Endothelial cell of umbilical vein (primary cell): ENCODE measurements at regions not wholly inside any gene's neighbourhood (a gene's known extent, or its start where the extent isn't known, plus 50 kb on each side); places are given as distances from the start of the nearest gene placed in this dataset.

Experiments used
- BruUV-seq: library from RNA; stranded (reverse); fragments of 400-500 nt; replicated peaks from 2 replicates; lab custom pipeline; 2021; lab: Mats Ljungman, UMichigan
- CTCF ChIA-PET: fragments of 300-600, 350-600 bp; sonication (Branson Sonifier 250); formaldehyde crosslinking; loops from one replicate; lab custom pipeline; 2021; ENCODE audit warnings: antibody characterized with exemption, inconsistent platforms; lab: Charles Lee
- POLR2A ChIA-PET: fragments of 300-600, 350-600 bp; sonication (Branson Sonifier 250); formaldehyde crosslinking; loops from one replicate; lab custom pipeline; 2021; ENCODE audit warnings: antibody characterized with exemption, inconsistent platforms; lab: Charles Lee
- DNase-seq: peaks from one replicate; pipeline ENCODE4 v3.0.0-alpha.2; 2011; ENCODE audit warnings: low read depth, low spot score
- FAIRE-seq: peaks from 2 replicates; lab custom pipeline; 2011; peaks lifted over from hg19 to GRCh38; lab: Jason Lieb, UNC
- H2AFZ ChIP-seq: 2 replicates; pipeline ENCODE4 v1.6.0; 2012; ENCODE audit warnings: low read depth, low read length, control low read depth, inconsistent platforms
- H3K27ac ChIP-seq: 2 replicates; pipeline ENCODE4 v1.5.1; 2011; ENCODE audit warnings: low read depth, mild to moderate bottlenecking, control low read depth, low read length, moderate library complexity; ENCODE audit not compliant: insufficient read depth
- H3K27me3 ChIP-seq, 2 experiments: 2 replicates each; pipeline versions ENCODE4 v1.6.0 to v1.6.1; 2011; ENCODE audit warnings: low read length in 2 of 2, mixed read lengths in 1 of 2; ENCODE audit not compliant: control insufficient read depth in 2 of 2, insufficient read depth in 2 of 2
- H3K36me3 ChIP-seq, 2 experiments: 2 replicates in 1 of 2; 3 replicates in 1 of 2; pipeline ENCODE4 v1.5.1; 2011; ENCODE audit warnings: low read length in 2 of 2, mild to moderate bottlenecking in 1 of 2, moderate library complexity in 1 of 2; ENCODE audit not compliant: control insufficient read depth in 2 of 2, insufficient read depth in 2 of 2; ENCODE audit errors: extremely low read depth in 1 of 2
- H3K4me1 ChIP-seq: 3 replicates; pipeline ENCODE4 v1.5.1; 2011; ENCODE audit warnings: mild to moderate bottlenecking, low read length; ENCODE audit not compliant: control insufficient read depth, insufficient read depth; ENCODE audit errors: extremely low read depth
- H3K4me2 ChIP-seq: 2 replicates; pipeline ENCODE4 v1.6.1; 2011; ENCODE audit warnings: low read length, control low read depth, mixed read lengths; ENCODE audit not compliant: insufficient read depth
- H3K4me3 ChIP-seq, 3 experiments: fragments of 200-600 bp in 1 of 3; sonication (generic), shearing (Covaris generic) in 1 of 3; replicated peaks in 1 of 3; 2 replicates each; pipeline ENCODE4 v1.5.1; 2011 to 2016; ENCODE audit warnings: control low read depth in 3 of 3, low read length in 3 of 3, mild to moderate bottlenecking in 2 of 3, inconsistent platforms in 1 of 3, low read depth in 1 of 3, moderate library complexity in 1 of 3; ENCODE audit not compliant: insufficient read depth in 1 of 3
- H3K79me2 ChIP-seq: 2 replicates; pipeline ENCODE4 v1.6.0; 2012; ENCODE audit warnings: low read length, inconsistent platforms; ENCODE audit not compliant: control insufficient read depth, insufficient read depth
- H3K9ac ChIP-seq: replicated peaks from 2 replicates; pipeline ENCODE3; 2011; ENCODE audit warnings: low read length, control low read depth; ENCODE audit not compliant: insufficient read depth; ENCODE audit errors: extremely low read depth
- H3K9me1 ChIP-seq: replicated peaks from 3 replicates; pipeline ENCODE4 v1.6.0; 2011; ENCODE audit warnings: mild to moderate bottlenecking, low read length; ENCODE audit not compliant: control insufficient read depth, insufficient read depth; ENCODE audit errors: extremely low read depth
- H3K9me3 ChIP-seq: replicated peaks from 2 replicates; pipeline ENCODE4 v1.5.1; 2012; ENCODE audit warnings: low read length, inconsistent platforms; ENCODE audit not compliant: control insufficient read depth, insufficient read depth
- H4K20me1 ChIP-seq: replicated peaks from 2 replicates; pipeline ENCODE3; 2011; ENCODE audit warnings: mild to moderate bottlenecking, low read length; ENCODE audit not compliant: control insufficient read depth, insufficient read depth; ENCODE audit errors: extremely low read depth
- EZH2 ChIP-seq: IDR thresholded peaks from 2 replicates; pipeline ENCODE4 v1.6.1; 2012; ENCODE audit warnings: borderline replicate concordance, low read depth, mild to moderate bottlenecking, moderate library complexity, low read length, inconsistent platforms; ENCODE audit not compliant: severe bottlenecking
- FOS ChIP-seq: IDR thresholded peaks from 2 replicates; pipeline ENCODE4 v1.6.1; 2011; ENCODE audit warnings: mild to moderate bottlenecking, low read length, moderate library complexity, borderline replicate concordance; ENCODE audit not compliant: insufficient read depth
- GATA2 ChIP-seq: IDR thresholded peaks from 2 replicates; pipeline ENCODE4 v1.7.0; 2011; ENCODE audit warnings: low read depth, mild to moderate bottlenecking, moderate library complexity, mixed read lengths, low read length; ENCODE audit not compliant: insufficient read length, insufficient read depth
- JUN ChIP-seq: IDR thresholded peaks from 2 replicates; pipeline ENCODE4 v1.6.1; 2011; ENCODE audit warnings: borderline replicate concordance, low read depth; ENCODE audit not compliant: insufficient read length, insufficient read depth
- MAX ChIP-seq: IDR thresholded peaks from 2 replicates; pipeline ENCODE4 v1.6.1; 2011; ENCODE audit not compliant: insufficient read depth, insufficient read length
- MYC ChIP-seq: IDR thresholded peaks from one replicate; pipeline ENCODE4 v1.6.1; 2011; ENCODE audit warnings: mild to moderate bottlenecking, low read depth, low read length
- POLR2A ChIP-seq: IDR thresholded peaks from 2 replicates; pipeline ENCODE4 v1.6.1; 2012; ENCODE audit warnings: low read depth, mild to moderate bottlenecking, control low read depth, low read length
- POLR2AphosphoS5 ChIP-seq: IDR thresholded peaks from 2 replicates; pipeline ENCODE4 v1.6.1; 2012; ENCODE audit warnings: low read depth, mild to moderate bottlenecking, control low read depth, low read length, moderate library complexity; ENCODE audit not compliant: insufficient read depth
- dilution Hi-C: fragments of 300-500 bp; cut with MboI; formaldehyde crosslinking; loops from one replicate; pipeline ENCODE4 v1.15.0; 2019; ENCODE audit warnings: low sequenced_read_pairs; ENCODE audit not compliant: extremely low pct_ligation_motif_present
- intact Hi-C: fragments of 100-400 bp; cut with micrococcal nuclease; formaldehyde crosslinking; loops from one replicate; pipeline ENCODE4 v1.10.0; 2022
- TF ChIP-seq, protein P1 (sequence below), 2 donors: IDR thresholded peaks; 1 replicate in 1 of 2; 2 replicates in 1 of 2; pipeline ENCODE4 v1.5.1; 2011; ENCODE audit warnings: low read length in 2 of 2, mild to moderate bottlenecking in 2 of 2, moderate library complexity in 2 of 2, control low read depth in 1 of 2, inconsistent platforms in 1 of 2, low read depth in 1 of 2; ENCODE audit not compliant: insufficient read depth in 1 of 2; ENCODE audit errors: extremely low read depth in 1 of 2

DNA sequence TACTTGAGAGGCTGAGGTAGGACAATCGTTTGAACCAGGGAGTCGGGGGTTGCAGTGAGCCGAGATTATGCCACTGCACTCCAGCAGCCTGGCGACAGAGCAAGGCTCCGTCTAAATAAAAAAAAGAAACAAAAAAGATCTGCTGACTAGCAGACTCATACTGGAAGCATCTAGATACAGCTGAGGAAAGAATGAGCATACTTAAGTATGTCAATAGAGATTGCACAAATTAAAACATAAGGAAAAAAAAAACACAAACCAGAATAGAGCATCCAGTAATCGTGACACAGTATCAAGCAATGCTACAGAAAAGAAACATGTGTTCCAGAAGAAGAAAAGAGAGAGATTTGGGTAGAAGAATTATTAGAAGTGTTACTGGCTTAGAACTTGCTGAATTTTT is 105.5 kb upstream of the SPOCK3 start:
- Histone ChIP-seq H3K9me1 (no peaks in the 10 kb centered on the region), H3K9me3 (no peaks in the 10 kb centered on the region), H3K79me2 (no peaks in the 10 kb centered on the region), H3K4me2 (no peak overlapping the region), H3K27me3 (no peaks in the 10 kb centered on the region), H3K4me3 (no peak overlapping the region), H3K4me1 (no peaks in the 10 kb centered on the region), H3K27ac (no peak overlapping the region), H3K9ac (no peak overlapping the region), H3K36me3 (no peaks in the 10 kb centered on the region), H2AFZ (no peak overlapping the region), H4K20me1 (no peaks in the 10 kb centered on the region)
- DNase-seq, result no peak
- POLR2A ChIA-PET, result no interaction called here
- intact Hi-C loops, result no loop called here
- dilution Hi-C loops, result no loop called here
- FAIRE-seq, result no peak
- TF ChIP-seq JUN (no peak), EZH2 (no peak), POLR2AphosphoS5 (no peak), MAX (no peak), POLR2A (no peak), MYC (no peak), FOS (no peak), GATA2 (no peak)
- TF ChIP-seq, protein P1, sequence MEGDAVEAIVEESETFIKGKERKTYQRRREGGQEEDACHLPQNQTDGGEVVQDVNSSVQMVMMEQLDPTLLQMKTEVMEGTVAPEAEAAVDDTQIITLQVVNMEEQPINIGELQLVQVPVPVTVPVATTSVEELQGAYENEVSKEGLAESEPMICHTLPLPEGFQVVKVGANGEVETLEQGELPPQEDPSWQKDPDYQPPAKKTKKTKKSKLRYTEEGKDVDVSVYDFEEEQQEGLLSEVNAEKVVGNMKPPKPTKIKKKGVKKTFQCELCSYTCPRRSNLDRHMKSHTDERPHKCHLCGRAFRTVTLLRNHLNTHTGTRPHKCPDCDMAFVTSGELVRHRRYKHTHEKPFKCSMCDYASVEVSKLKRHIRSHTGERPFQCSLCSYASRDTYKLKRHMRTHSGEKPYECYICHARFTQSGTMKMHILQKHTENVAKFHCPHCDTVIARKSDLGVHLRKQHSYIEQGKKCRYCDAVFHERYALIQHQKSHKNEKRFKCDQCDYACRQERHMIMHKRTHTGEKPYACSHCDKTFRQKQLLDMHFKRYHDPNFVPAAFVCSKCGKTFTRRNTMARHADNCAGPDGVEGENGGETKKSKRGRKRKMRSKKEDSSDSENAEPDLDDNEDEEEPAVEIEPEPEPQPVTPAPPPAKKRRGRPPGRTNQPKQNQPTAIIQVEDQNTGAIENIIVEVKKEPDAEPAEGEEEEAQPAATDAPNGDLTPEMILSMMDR (IDR thresholded peaks at IDR 0.05; ENCODE audit: extremely low read depth in 1 of 2, insufficient read depth in 1 of 2, low read depth in 1 of 2, low read length in 2 of 2), result no peak
- CTCF ChIA-PET, result no interaction called here
- no TSS peak for BruUV-seq
